Stimulated activated CD8-positive, alpha-beta memory T cell treated with anti-CD3 and anti-CD28 coated beads, Interleukin-7, amount 100 ng/mL, for 1 hour (primary cell): ENCODE measurements at regions not wholly inside any gene's neighbourhood (a gene's known extent, or its start where the extent isn't known, plus 50 kb on each side); places are given as distances from the start of the nearest gene placed in this dataset.

Experiments
- DNase-seq, 2 donors: peaks; one replicate each; pipeline ENCODE4 v3.0.0-alpha.2; 2020; ENCODE audit warnings: low read depth in 2 of 2

DNA sequence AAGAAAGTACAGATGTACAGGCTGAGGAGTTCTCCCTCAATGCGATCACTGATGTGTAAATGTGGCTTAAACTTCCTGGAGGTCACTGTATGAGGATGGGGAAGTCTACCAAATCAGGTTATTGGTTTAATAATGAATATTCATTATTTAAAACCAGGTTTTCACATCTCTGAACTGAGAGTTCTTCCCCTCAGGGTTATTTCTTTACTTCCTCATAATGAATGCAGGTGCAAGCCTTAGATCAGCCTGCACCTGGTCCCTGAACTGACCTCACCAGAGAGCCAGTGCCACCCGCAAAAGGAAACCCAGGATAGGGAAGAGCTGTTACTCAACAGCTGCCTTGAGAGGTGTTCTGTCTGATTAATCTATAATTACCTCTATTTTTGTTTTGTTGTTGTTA, 369.0 kb downstream of the EPHA4 start:
- DNase-seq = no peak

DNA sequence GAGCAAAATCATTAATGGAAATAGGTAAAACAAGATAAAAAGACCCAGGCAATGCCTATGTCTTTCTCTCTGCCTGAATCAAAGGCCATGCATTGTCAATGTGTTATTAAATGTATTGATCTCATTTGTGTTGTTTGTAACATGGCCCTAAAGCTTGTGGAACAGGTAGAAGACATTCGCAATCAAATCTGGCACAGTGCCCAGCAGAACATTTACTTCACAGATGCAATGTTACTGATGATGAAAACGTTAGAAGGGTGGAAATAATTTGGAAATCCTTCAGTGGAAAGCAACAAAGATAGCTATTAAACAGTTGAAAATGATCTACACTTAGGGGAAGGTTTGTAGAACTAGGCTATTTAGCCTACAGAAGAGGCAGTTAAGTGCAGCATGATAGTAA, 368.2 kb downstream of the EPHA4 start:
- DNase-seq = no peak

DNA sequence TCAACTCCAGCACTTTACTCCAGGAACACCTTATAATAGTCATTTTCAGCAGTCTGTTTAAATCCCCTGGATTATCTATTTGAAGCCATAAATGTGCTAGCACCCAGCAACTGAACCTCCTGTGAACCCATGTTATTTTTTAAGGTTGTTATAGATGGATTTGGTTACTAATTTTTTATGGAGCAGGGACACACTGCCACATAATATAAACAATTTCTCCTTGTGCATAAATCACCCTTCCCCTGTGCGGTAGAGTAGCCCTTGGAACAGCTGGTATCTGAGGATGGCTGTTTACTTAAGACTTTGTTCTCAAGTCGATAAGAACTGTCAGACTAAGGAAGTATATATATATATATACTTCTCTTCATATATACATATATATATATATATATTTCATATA, 367.4 kb downstream of the EPHA4 start:
- no peak for DNase-seq

DNA sequence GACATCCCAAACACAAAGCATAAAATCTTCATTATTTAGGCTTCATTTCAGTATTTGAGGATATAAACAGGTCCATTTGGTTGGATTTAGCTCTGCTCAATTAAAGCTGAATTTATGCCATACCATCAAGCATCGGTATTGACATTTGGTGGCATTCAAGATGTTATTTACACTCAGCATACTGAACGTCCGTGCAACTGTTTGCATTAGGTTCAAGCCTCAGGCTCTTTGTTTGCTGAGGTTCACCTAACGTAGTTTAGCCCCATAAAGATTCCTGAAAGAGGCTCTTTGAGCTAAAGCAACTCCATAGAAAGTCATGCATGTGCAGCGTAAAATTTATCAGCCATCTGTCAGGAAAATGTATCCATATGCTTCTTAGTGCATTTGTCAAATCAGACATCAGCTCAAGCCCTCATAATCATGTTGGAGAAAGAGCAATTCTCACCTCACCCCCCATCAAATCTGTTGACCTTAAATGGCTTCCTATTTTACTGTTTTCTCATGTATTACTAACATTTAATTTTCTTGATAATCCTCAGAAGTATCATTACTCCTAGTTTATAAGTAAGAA, 366.9 kb downstream of the EPHA4 start:
- DNase-seq = no peak

DNA sequence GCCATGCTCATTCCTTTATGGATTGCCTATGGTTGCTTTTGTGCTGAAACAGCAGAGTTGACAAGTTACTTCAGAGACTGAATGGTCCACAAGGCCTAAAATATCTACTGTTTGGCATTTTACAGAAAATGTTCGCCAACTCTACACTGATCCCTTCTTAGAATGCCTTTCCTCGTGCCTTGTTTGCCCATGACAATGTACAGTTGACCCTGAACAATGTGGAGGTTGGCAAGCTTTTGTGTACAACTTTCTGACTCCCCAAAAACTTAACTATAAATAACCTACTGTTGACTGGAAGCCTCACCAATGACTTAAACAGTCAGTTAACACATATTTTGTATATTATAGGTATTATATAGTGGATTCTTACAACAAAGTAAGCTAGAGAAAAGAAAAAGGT, 361.4 kb downstream of the EPHA4 start:
- DNase-seq = no peak

DNA sequence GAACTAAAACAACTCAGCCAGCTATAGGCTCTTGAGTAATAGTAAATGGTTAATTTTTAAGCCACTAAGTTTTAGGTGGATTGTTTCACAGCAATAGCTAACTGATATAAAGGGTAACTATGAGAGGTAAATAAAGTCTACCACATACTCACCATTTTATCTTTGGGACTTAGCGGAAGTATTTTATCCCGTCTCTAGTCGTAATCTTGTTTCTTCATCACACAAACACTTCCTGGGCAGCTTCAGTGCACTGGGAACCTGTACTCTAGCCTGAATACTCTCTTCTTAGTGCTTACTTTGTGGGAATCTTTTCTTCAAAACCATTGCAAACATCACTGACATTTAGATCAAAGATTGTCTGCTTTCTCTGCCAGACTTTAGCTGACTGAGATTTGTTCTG, 360.5 kb downstream of the EPHA4 start:
- no peak for DNase-seq

DNA sequence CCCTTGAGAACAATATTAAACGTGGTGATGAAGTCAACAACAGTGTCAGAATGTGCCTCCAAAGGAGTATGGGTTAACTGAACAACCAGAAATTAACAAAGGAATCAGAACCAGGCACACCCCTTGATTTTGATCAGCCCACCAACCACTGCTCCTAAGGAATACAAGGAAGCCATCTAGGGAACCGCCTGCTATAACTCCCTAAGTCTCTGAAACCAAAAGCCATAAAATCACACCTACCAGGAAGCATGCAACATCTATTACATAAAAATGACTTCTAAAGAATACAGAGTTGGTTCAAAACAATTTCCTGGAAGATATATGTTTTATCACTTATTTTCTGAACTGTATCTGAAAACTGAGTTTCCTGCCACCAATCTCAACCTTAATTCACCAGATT, 360.0 kb downstream of the EPHA4 start:
- DNase-seq = no peak

DNA sequence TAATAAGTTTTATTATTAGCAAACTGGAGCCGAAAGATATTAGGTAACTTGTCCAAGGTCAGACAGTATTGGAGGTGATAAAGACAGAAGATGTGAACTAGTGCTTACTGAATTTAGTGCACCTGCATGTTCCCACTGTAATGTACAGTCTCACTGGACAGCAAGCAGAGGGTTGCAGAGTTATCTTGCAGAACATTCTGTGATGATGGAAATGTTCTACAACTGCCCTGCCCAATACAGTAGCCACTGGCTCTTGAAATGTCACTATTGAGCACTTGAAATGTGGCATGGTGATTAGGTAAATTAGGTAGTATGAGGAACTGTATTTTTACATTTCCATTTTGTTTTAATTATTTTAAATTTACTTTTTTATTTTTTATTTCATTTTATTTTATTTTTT, 356.6 kb downstream of the EPHA4 start:
- no peak for DNase-seq

DNA sequence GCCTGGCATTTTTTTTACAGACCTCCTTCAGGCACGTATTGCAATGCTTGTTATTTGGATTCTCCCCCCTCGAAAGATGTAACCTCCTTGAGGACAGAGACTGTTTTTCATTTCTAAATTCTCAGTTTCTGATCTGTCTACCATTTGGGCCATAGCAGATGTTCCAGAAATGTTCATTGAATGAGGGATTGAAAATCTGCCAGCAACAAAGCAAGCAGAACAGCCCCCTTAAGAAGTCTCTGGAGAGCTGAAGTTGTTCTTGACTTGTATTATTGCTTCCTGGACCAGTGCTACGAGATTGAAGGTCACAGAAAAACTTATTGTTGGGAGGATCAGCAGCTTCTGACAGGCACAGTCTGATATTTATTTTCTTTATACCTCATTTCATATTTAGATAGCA, 355.5 kb downstream of the EPHA4 start:
- DNase-seq = no peak

DNA sequence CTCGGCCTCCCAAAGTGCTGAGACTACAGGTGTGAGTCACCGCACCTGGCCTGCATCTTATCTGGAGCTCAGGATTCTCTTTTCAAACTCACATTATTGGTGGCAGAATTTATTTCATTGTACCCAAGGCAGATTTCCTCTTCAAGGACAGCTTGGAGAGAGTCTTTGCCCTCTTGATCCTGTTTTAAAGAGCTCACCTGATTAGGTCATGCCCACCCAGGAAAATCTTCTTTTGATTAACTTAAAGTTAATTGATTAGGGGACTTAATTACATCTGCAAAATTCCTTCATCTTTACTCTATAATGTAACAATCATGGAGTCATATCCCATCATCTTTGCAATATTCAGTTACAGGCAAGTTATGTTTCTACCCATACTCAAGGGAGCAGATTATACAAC, 346.4 kb downstream of the EPHA4 start:
- no peak for DNase-seq

DNA sequence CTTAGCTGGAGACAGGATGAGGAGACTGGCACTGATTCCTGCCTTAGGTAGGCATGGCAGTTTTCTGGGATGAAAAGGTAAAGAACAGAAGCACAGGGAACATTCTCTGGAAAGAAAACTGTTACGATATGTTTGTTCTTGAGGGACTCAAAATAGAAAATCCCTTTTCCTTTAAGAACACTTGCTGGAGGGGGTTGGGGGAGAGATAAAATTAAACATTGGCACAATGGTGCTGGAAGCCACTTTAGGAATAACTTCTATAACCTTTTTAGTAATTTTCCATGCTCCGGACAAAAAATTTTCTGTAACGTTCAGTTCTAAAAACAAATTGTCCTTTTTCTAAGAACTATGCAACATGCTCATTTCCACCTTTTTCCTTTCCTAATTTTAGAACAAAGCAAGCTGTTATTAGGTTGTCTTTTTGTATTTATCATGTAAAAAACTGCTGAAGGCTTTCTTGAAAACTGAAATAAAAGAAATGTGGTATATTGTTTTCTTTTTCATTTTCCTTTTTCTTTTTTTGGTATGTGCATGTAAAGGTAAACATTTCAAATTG, 343.8 kb downstream of the EPHA4 start:
- no peak for DNase-seq

DNA sequence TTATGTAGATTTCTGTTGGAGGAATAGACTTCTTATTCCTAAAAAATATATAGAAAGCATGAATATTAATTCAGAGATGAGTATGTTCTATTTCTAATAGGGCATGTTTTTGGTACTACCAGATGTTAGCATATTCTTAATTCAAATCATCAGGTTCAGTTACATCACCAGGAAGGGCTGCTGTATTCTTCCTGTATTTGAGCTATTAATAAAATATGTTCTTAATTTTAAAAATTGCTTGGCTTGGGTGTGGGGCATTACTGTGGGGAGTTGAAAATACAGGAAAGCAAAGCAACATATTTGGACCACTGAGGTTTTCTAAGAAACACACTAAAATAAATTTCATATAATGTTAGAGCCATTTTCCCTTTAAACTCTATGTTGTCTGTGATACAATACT, 343.0 kb downstream of the EPHA4 start:
- no peak for DNase-seq

DNA sequence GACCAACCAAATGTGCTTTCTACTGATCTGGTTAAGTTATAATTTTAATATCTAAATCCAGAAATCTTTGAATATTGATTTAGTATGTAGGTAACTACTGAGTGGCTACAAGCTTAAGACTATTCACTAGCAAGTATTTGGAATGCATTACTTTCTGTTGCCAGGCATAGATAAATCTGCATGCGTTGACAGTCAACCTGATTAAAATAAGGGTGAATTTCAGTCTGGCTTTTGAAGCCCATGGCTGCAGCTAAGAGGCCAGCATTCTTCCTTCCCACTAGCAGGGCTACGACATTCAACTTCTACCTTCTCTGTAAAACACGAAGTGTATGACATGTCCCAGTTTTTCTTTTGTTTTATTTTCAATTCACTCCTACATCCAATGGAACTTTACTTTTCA, 340.6 kb downstream of the EPHA4 start:
- DNase-seq = no peak

DNA sequence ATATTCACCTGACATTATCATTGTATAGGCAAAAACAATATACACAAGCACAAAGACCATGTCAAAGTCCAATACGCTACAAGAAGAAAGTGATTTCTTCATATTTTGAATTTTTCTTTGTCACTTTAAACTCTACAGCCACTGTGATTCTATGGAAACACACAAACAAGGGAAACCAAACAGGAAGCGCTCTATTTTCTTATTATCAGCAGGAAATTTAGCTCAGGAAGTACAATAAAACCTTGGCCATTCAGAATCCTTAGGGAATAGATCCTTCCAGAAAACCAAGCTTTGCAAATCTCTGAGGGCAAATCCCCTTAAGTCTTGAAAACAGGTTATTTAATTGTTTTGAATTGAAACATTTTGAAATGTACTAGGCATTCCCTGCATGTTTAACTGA, 336.2 kb downstream of the EPHA4 start:
- no peak for DNase-seq

DNA sequence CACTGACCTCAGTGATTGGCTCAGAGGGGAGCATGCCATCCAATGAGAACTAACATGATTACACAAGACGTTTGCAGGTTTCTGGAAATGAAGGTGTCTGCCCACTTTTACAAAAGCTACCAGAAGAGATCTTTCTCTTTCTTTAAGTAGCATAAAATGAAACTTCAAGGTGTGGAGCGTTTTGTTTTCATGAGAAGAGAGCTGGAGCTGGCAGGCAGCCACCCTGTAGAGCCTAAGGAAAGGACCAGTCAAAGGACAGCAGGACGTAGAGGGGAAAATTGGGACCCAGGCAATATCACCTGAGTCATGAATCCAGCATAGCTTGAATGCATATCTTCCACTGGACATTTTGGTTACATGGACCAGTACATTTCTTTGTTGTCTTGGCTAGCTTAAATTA, 331.0 kb downstream of the EPHA4 start:
- no peak for DNase-seq

DNA sequence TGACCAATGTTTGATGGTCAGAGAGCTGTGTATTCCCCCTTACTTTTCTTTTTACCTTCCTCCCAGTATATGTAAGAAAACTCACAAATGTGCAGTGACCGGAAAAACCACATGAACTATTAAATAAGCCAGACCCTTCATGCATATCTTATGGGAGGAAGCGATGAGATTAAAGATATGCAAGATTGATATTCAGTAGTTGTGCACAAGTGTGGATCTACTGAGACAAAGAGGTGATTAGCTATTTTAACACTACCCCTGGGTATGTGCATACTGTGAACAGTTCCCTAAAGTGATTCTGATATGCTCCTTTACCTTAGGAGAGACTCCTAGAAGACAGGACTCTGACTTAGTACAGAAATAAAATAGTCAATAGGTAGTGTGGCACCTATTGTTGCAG, 328.3 kb downstream of the EPHA4 start:
- DNase-seq = no peak

DNA sequence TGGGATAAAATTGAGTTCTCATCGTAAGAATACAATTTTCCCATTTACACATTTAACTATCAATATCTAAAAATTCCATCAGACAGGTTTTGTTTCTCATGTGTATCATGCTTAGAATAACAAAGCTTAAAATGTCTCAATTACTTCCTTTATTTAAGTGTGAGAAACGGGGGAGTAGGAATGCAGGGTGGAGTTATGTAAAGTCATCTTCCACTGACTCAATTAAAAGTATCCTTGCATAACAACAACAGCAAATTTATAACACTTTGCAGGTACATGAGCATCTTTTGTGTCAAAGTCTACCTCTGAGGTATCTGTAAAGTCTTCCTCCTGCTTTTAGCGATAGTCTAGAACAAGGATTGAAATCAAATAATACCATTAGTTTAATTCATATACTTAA, 327.1 kb downstream of the EPHA4 start:
- DNase-seq = no peak

DNA sequence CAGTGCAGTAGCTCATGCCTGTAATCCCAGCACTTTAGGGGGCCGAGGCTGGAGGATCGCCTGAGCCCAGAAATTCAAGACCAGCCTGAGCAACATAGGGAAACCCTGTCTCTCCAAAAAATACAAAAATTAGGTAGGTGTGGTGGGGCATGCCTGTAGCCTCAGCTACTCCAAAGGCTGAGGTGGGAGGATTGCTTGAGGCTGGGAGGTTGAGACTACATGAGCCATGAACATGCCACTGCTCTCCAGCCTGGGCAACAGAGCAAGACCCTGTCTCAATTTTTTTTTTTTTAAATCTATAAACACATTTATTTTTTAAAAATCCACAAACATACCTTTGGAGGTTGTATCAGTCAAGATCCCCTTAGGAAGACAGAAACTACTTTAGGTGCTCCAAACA, 326.3 kb downstream of the EPHA4 start:
- no peak for DNase-seq

DNA sequence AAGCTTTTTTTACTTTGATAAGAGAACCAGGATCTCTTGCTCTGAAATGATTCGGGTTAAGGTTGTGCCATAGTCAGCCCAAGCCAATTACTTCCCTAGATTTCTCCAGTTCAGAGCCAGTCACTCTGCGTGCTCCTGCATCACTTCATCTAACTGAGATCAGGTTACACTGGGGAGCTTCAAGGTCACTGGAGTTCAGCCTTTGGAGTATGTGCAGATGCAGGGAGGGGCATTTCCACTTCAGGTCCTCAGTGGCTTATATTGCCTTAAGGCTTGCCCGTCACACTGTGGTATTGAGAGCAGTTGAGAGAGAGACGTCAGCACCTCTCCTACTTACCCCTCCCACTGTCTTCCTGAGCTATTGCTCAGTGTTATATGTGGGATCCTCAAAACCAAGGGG, 317.8 kb downstream of the EPHA4 start:
- no peak for DNase-seq

DNA sequence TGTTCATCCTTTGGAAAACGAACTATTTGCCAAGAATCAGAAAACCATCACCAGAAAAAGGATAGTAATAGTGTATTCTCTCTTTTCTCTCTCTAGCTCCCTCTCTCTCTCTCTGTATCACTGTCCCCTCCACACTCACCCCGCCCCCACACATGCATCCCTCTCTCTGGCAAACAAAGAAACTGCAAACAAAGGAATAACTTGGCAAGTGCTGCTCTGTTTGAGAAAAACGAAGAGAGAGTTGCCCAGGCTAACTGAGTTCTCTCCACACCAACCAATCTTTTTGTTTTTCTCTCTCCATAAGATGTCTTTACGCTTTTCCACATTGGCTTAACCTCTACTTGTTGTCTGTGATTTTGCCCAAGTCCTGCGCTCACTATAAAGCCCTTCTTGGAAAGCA, 316.2 kb downstream of the EPHA4 start:
- DNase-seq = no peak

DNA sequence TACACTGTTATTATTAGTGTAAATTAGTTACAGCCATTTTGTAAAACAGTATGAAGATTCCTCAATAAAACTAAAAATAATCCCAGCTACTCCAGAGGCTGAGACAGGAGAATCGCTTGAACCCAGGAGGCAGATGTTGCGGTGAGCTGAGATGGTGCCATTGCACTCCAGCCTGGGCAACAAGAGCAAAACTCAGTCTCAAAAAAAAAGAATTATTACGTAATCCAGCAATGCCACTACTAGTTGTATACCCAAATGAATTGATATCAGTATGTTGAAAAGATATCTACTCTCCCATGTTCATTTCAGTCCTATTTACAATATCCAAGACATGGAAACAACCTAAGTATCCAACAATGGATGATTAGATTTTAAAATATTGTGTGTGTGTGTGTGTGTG, 313.6 kb downstream of the EPHA4 start:
- DNase-seq = no peak

DNA sequence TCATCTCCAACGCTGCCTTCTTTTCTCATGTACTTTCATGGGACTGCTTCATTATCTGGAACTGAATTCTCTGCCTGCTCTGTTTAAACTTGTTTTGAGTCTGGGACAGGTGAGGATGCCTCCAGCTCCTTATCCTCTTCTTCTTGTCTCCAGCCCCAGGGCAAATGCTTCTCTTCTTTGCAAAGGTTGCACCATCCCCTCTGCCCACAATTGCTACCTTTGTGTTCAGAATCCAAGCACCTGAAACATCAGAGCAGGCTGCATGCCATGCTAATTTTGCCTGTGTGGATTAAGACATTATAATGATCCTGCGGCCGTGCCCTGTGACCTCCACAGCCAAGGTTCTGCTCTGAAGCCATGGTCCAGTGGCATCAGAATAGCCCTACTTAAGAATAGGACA, 309.5 kb downstream of the EPHA4 start:
- DNase-seq = no peak

DNA sequence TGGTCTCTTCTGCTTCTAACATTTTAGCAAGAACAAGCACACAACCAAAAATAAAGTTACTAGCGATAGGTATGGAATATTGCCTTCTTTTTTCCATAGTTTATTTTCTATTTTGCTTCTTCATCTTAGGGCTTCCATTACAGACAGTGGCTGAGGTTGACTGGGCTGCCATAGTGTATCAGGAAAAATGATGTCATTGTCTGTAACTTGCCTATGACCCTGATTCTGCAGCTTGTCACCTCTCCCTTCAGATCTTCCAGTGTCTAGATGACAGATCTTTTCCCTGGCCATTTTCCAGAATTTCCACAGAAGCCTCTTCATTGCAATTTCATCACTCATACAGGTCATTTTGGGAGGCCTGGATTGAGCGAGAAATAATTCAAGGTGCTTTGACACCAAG, 308.5 kb downstream of the EPHA4 start:
- DNase-seq = no peak

DNA sequence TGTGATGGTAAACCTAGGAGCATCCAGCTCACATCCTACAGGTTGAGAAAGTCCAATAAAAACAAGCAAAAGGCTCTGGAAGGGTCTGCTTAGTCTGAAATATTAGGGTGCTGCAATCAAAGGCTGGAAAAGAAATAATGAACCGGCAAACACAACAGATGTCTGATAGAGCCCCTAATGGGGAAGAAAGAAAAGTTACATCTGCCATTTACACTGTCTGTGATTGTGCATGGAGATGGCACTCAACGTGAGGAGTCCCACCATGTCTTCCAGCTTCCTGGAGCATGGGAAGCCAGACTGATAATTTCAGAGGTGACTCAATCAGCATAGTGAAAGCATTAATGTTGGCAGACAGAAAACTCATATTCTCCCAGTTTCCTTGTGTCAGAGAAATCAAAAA, 307.8 kb downstream of the EPHA4 start:
- DNase-seq = no peak
